Esophagus squamous epithelium (tissue), 4 donors: ENCODE measurements at regions not wholly inside any gene's neighbourhood (a gene's known extent, or its start where the extent isn't known, plus 50 kb on each side); places are given as distances from the start of the nearest gene placed in this dataset.

Source experiments
- POLR2A ChIP-seq, 4 donors: fragments of 450-650 bp; IDR thresholded peaks; one replicate each; pipeline ENCODE4 v1.6.1; 2017; ENCODE audit warnings: antibody characterized with exemption in 4 of 4, mild to moderate bottlenecking in 4 of 4, moderate library complexity in 3 of 4
- TF ChIP-seq, protein P1 (sequence below), 6 experiments: fragments of 450-650 bp in 4 of 6; fragments of 200-600 bp in 2 of 6; sonication (generic) in 2 of 6; IDR thresholded peaks; one replicate each; pipeline ENCODE4 v1.5.1; 2016 to 2019; ENCODE audit warnings: antibody characterized with exemption in 6 of 6, mild to moderate bottlenecking in 4 of 6, moderate library complexity in 4 of 6

DNA sequence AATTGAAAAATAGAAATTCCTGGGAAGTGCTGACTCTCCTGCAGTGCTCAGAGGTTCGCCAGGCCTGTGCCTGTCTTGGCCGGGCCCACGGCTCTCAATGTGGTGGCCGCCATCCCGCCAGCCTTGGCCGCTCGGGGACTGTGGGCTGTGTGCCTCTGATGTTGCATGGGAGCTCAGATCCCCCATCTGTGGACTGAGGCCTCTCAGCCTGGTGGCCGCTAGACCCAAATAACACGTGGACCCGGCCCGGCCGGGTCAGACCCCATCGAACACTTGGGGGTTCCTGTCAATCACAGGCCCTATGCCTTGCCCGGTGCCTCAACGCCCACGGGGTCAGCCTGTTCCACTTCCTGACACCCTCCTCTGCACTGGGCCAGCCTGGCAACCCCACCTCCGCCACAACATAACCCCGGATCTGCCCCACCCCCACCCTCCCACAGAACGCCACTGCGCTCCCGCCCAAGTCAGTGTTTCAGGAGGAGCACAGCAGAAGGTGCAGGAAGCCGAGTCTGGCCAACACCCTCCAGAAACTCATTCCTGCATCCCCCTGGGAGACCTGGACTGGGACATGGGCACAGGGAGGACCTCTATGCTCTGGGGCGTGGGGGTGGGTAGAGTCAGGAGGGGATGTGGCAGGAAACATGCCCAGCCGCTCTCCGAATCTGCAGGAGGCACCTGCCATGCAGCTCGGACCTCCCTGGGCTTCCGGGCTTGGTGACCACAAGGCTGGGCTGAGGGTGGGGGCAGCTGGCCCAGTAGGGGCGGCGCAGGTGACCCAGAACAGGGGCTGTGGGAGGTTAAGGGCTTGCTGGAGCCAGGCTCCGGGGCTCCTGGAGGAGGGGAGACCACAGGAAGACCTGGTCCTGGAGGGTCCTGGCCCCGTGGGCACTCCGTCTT lies 98.7 kb upstream of the BHLHE23 start:
- TF ChIP-seq, protein P1, sequence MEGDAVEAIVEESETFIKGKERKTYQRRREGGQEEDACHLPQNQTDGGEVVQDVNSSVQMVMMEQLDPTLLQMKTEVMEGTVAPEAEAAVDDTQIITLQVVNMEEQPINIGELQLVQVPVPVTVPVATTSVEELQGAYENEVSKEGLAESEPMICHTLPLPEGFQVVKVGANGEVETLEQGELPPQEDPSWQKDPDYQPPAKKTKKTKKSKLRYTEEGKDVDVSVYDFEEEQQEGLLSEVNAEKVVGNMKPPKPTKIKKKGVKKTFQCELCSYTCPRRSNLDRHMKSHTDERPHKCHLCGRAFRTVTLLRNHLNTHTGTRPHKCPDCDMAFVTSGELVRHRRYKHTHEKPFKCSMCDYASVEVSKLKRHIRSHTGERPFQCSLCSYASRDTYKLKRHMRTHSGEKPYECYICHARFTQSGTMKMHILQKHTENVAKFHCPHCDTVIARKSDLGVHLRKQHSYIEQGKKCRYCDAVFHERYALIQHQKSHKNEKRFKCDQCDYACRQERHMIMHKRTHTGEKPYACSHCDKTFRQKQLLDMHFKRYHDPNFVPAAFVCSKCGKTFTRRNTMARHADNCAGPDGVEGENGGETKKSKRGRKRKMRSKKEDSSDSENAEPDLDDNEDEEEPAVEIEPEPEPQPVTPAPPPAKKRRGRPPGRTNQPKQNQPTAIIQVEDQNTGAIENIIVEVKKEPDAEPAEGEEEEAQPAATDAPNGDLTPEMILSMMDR (IDR thresholded peaks at IDR 0.05), result no peak
- no peak for TF ChIP-seq POLR2A (IDR thresholded peaks at IDR 0.05)
